Gastrocnemius medialis (tissue), 4 donors: ENCODE measurements at regions not wholly inside any gene's neighbourhood (a gene's known extent, or its start where the extent isn't known, plus 50 kb on each side); places are given as distances from the start of the nearest gene placed in this dataset.

Experiments used
- ATAC-seq, 2 donors: fragments of 150-250 bp; one replicate each; pipeline ENCODE4 v1.9.1; 2016
- DNase-seq, 2 donors: peaks; one replicate each; pipeline ENCODE4 v3.0.0-alpha.2; 2019
- H3K27ac ChIP-seq, 4 donors: fragments of 200-600 bp; sonication (generic); 1 replicate in 1 of 4; 2 replicates in 3 of 4; pipeline ENCODE4 v1.5.1; 2016 to 2018; ENCODE audit warnings: mild to moderate bottlenecking in 2 of 4, moderate library complexity in 1 of 4
- H3K27me3 ChIP-seq, 3 donors: fragments of 200-600 bp; sonication (generic) in 2 of 3; 1 replicate in 1 of 3; 2 replicates in 2 of 3; pipeline versions ENCODE4 v1.5.1 to v1.6.0; 2016 to 2019; ENCODE audit warnings: mild to moderate bottlenecking in 1 of 3, moderate library complexity in 1 of 3
- H3K36me3 ChIP-seq, 2 donors: fragments of 200-600 bp; sonication (generic) in 1 of 2; one replicate each; pipeline ENCODE4 v1.5.1; 2017 to 2018
- H3K4me1 ChIP-seq, 2 donors: fragments of 200-600 bp; sonication (generic) in 1 of 2; one replicate each; pipeline ENCODE4 v1.5.1; 2016 to 2017; ENCODE audit warnings: mild to moderate bottlenecking in 2 of 2
- H3K4me3 ChIP-seq, 4 donors: fragments of 200-600 bp; sonication (generic) in 3 of 4; 1 replicate in 1 of 4; 2 replicates in 3 of 4; pipeline ENCODE4 v1.5.1; 2016 to 2019; ENCODE audit warnings: mild to moderate bottlenecking in 2 of 4
- H3K9me3 ChIP-seq, 3 donors: fragments of 200-600 bp; sonication (generic) in 2 of 3; 1 replicate in 1 of 3; 2 replicates in 2 of 3; pipeline ENCODE4 v1.5.1; 2016 to 2019
- CTCF ChIP-seq, 5 experiments: fragments of 450-650 bp in 3 of 5; fragments of 200-600 bp in 2 of 5; sonication (generic) in 2 of 5; IDR thresholded peaks in 4 of 5; conservative IDR thresholded peaks in 1 of 5; 1 replicate in 4 of 5; 2 replicates in 1 of 5; pipeline ENCODE4 v1.5.1; 2016 to 2019; ENCODE audit warnings: antibody characterized with exemption in 5 of 5, mild to moderate bottlenecking in 3 of 5, moderate library complexity in 3 of 5
- POLR2A ChIP-seq, 2 donors: fragments of 450-650 bp; IDR thresholded peaks; one replicate each; pipeline ENCODE4 v1.6.1; 2017; ENCODE audit warnings: antibody characterized with exemption in 2 of 2, mild to moderate bottlenecking in 2 of 2, moderate library complexity in 2 of 2
- in situ Hi-C, 4 donors: fragments of 200-750 bp; cut with MboI; loops; one replicate each; pipeline versions ENCODE4 v1.15.0 to v1.8.0; 2017; ENCODE audit warnings: low sequenced_read_pairs in 4 of 4
- intact Hi-C: fragments of 100-400 bp; cut with DNase I; formaldehyde crosslinking; loops from one replicate; pipeline ENCODE4 v1.15.1; 2023; ENCODE audit warnings: low total_unique reads

- ATAC-seq = no peak
- H3K4me1 ChIP-seq = no peaks in the 10 kb centered on the region
- no peaks in the 10 kb centered on the region for H3K9me3 ChIP-seq
- intact Hi-C loops = no loop called here
- H3K27ac ChIP-seq = no peak overlapping the region
- H3K4me3 ChIP-seq = no peak overlapping the region
- H3K36me3 ChIP-seq = no peaks in the 10 kb centered on the region
- TF ChIP-seq POLR2A (IDR thresholded peaks at IDR 0.05) = no peak
- no peak for TF ChIP-seq CTCF (IDR thresholded peaks at IDR 0.05 in 4 of 5, conservative IDR thresholded peaks at IDR 0.05 in 1 of 5)
- no peak for DNase-seq
- in situ Hi-C loops = no loop called here
- no peaks in the 10 kb centered on the region for H3K27me3 ChIP-seq
Measured at GRCh38 chr20:52812231-52812847, 159.8 kb upstream of the TSHZ2 start.

- Histone ChIP-seq H3K9me3 (no peaks in the 10 kb centered on the region), H3K27ac (no peak overlapping the region), H3K27me3 (no peaks in the 10 kb centered on the region), H3K4me3 (no peak overlapping the region), H3K36me3 (no peaks in the 10 kb centered on the region), H3K4me1 (no peaks in the 10 kb centered on the region)
- intact Hi-C loops = no loop called here
- ATAC-seq = no peak
- DNase-seq = no peak
- TF ChIP-seq POLR2A (IDR thresholded peaks at IDR 0.05) (no peak), CTCF (IDR thresholded peaks at IDR 0.05 in 4 of 5, conservative IDR thresholded peaks at IDR 0.05 in 1 of 5) (no peak)
- in situ Hi-C loops = no loop called here
Measured at GRCh38 chr20:52809003-52809402, 163.2 kb upstream of the TSHZ2 start.

GRCh38 chr20:52806918-52807317 is 165.2 kb upstream of the TSHZ2 start:
- TF ChIP-seq CTCF (IDR thresholded peaks at IDR 0.05 in 4 of 5, conservative IDR thresholded peaks at IDR 0.05 in 1 of 5) (no peak), POLR2A (IDR thresholded peaks at IDR 0.05) (no peak)
- ATAC-seq = no peak
- DNase-seq = no peak
- H3K27me3 ChIP-seq = no peaks in the 10 kb centered on the region
- intact Hi-C loops (no loop called here), in situ Hi-C loops (no loop called here)
- H3K36me3 ChIP-seq = no peaks in the 10 kb centered on the region
- no peak overlapping the region for H3K27ac ChIP-seq
- H3K4me3 ChIP-seq = no peak overlapping the region
- H3K4me1 ChIP-seq = no peaks in the 10 kb centered on the region
- no peaks in the 10 kb centered on the region for H3K9me3 ChIP-seq

GRCh38 chr20:52805843-52806242 is 166.3 kb upstream of the TSHZ2 start:
- DNase-seq (no peak), ATAC-seq (no peak)
- in situ Hi-C loops (no loop called here), intact Hi-C loops (no loop called here)
- Histone ChIP-seq H3K36me3 (no peaks in the 10 kb centered on the region), H3K27me3 (no peaks in the 10 kb centered on the region), H3K9me3 (no peaks in the 10 kb centered on the region), H3K4me1 (no peaks in the 10 kb centered on the region), H3K27ac (no peak overlapping the region), H3K4me3 (no peak overlapping the region)
- TF ChIP-seq POLR2A (IDR thresholded peaks at IDR 0.05) (no peak), CTCF (IDR thresholded peaks at IDR 0.05 in 4 of 5, conservative IDR thresholded peaks at IDR 0.05 in 1 of 5) (no peak)

- H3K4me3 ChIP-seq = no peak overlapping the region
- in situ Hi-C loops (no loop called here), intact Hi-C loops (no loop called here)
- H3K4me1 ChIP-seq = no peaks in the 10 kb centered on the region
- H3K9me3 ChIP-seq = no peaks in the 10 kb centered on the region
- no peaks in the 10 kb centered on the region for H3K27me3 ChIP-seq
- ATAC-seq = no peak
- no peak overlapping the region for H3K27ac ChIP-seq
- no peaks in the 10 kb centered on the region for H3K36me3 ChIP-seq
- no peak for TF ChIP-seq CTCF (IDR thresholded peaks at IDR 0.05 in 4 of 5, conservative IDR thresholded peaks at IDR 0.05 in 1 of 5)
- TF ChIP-seq POLR2A (IDR thresholded peaks at IDR 0.05) = no peak
- DNase-seq = no peak
Measured at GRCh38 chr20:52805296-52805571, 166.9 kb upstream of the TSHZ2 start.
